ENCODE measurements at regions not wholly inside any gene's neighbourhood (a gene's known extent, or its start where the extent isn't known, plus 50 kb on each side); places are given as distances from the start of the nearest gene placed in this dataset.
A peak's percentile ranks its signal among the peaks of the same experiment; 100 is the strongest.

DNA sequence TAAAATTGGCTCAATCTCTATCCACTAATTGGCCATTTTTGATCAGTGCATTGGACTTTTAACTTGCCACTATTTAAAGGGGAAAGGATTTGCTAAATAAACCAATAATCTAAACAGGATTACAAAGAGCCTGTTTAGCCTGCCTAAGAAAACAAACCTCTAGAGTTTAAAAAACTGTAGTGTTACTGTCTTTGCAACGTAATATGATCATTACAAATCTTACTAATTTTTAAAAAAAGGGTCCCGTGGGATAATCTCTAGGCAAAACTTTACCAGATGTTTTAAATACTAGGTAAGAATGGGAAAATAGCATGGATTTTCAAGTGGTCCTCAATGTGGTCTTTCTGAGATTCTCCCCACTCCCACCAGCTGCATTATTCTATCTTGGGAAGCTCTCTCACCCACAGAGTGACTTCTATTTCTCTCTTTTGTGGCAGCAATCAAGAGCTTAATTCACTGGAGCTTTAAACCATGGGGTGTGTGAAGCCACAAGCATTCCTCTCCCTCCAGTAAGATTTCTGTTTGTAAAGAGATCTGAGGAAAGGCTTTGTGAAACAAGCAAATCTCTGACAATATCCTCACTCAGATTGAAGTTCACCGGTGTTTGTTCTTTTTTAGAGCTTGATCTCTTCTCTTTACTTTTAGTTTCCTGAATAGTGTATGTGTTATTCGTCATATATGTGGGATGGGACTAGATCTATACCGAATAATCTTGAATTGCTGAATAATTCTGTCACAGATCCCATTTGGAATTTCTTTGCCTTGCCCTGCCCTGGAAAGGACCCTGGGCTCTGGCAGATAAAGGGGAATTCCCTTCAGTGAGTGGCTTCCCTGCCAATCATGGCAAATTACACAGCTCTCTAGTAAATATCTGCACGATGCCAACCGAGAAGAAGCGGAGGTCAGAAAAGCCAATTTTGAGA lies 132.2 kb downstream of the TLR5 start:
- Histone ChIP-seq H3K27me3 (no peaks in the 10 kb centered on the region), H3K4me1 (peaks cover 12% of the 10 kb centered on the region), H3K36me3 (no peaks in the 10 kb centered on the region), H3K9me3 (no peaks in the 10 kb centered on the region), H3K4me3 (no peak overlapping the region), H3K27ac (peak overlapping the region; percentile 34)
- WGBS = 36% methylated on average over 8 of the region's 8 CpGs
- TF ChIP-seq EP300 (IDR thresholded peaks at IDR 0.05) (no peak), CTCF (IDR thresholded peaks at IDR 0.05) (no peak), POLR2AphosphoS5 (IDR thresholded peaks at IDR 0.05) (no peak), POLR2A (IDR thresholded peaks at IDR 0.05) (no peak)
- no peak for DNase-seq (ENCODE audit: low spot score in 2 of 2)

GRCh38 chr1:223011505-223011856 lies 131.6 kb downstream of the TLR5 start:
- Histone ChIP-seq H3K4me1 (peaks cover 12% of the 10 kb centered on the region), H3K4me3 (no peak overlapping the region), H3K27me3 (no peaks in the 10 kb centered on the region), H3K27ac (no peak overlapping the region), H3K9me3 (no peaks in the 10 kb centered on the region), H3K36me3 (no peaks in the 10 kb centered on the region)
- no peak for DNase-seq (ENCODE audit: low spot score in 2 of 2)
- 45% methylated on average over 5 of the region's 5 CpGs for WGBS
- TF ChIP-seq POLR2A (IDR thresholded peaks at IDR 0.05) = no peak
- no peak for TF ChIP-seq EP300 (IDR thresholded peaks at IDR 0.05)
- TF ChIP-seq POLR2AphosphoS5 (IDR thresholded peaks at IDR 0.05) = no peak

- no peak for DNase-seq (ENCODE audit: low spot score in 2 of 2)
- 92% methylated on average over 6 of the region's 6 CpGs for WGBS
- peaks cover 12% of the 10 kb centered on the region for H3K4me1 ChIP-seq
- no peaks in the 10 kb centered on the region for H3K36me3 ChIP-seq
- TF ChIP-seq POLR2A (IDR thresholded peaks at IDR 0.05) (no peak), POLR2AphosphoS5 (IDR thresholded peaks at IDR 0.05) (no peak), CTCF (IDR thresholded peaks at IDR 0.05) (no peak), EP300 (IDR thresholded peaks at IDR 0.05) (no peak)
- H3K27ac ChIP-seq = no peak overlapping the region
- no peaks in the 10 kb centered on the region for H3K27me3 ChIP-seq
- H3K9me3 ChIP-seq = no peaks in the 10 kb centered on the region
- no peak overlapping the region for H3K4me3 ChIP-seq
Measured at GRCh38 chr1:223012176-223012788, 130.8 kb downstream of the TLR5 start.

DNA sequence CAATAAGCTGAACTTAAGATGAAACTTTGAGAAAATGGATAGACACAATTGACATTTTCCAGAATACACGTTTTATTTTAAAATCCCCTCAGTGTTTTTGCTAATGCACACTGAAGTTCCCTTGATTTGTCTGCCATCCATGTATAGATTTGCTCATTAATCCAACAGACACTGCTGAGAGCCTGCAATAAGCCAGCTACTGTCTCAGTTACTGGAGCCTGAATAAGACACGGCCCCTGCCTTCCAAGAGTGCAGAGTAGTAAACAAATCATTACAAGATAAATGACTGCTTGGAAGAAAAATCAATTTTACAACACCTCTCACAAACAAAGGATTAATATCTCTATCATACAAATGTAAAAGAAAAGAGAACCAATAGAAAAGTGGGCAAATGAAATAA lies 130.1 kb downstream of the TLR5 start:
- Histone ChIP-seq H3K27me3 (no peaks in the 10 kb centered on the region), H3K4me1 (peaks cover 12% of the 10 kb centered on the region), H3K4me3 (no peak overlapping the region), H3K36me3 (no peaks in the 10 kb centered on the region), H3K27ac (no peak overlapping the region), H3K9me3 (no peaks in the 10 kb centered on the region)
- DNase-seq (ENCODE audit: low spot score in 2 of 2) = no peak
- 82% methylated on average over 2 of the region's 2 CpGs for WGBS
- TF ChIP-seq CTCF (IDR thresholded peaks at IDR 0.05) (no peak), EP300 (IDR thresholded peaks at IDR 0.05) (no peak), POLR2A (IDR thresholded peaks at IDR 0.05) (no peak), POLR2AphosphoS5 (IDR thresholded peaks at IDR 0.05) (no peak)

DNA sequence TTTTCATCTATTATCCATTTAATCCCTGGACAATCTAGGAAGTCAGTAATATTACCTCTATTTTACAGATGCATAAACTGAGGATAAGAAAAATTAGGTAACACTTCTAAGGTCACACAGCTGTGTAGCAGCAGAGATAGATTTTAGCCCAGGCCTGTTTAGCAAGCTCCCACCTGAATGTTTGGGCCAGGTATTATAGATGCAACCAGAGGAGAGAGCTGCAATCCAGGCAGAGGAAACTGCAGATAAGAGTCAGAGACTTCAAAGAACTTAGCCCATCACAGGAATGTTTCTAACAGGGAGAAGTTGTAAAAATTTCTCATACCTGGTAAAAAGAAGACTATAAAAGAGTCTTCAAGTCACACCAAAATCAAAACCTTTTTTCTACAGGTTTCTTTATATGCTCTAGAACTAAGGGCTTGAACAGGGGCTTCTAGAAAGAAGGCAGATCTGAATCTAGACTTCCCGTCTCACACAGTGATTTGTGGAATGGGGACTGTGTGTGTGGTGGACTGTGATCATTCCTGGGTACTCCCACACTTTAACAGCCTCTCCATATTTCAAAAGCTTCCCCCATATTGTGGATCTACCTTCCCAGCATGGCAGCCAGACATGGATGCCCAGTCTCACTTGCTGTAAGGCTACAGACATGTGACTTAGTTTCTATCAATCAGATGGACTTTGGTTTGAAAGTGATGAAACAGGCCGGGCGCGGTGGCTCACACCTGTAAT lies 128.7 kb downstream of the TLR5 start:
- Histone ChIP-seq H3K4me1 (peaks cover 12% of the 10 kb centered on the region), H3K9me3 (no peaks in the 10 kb centered on the region), H3K36me3 (no peaks in the 10 kb centered on the region), H3K4me3 (no peak overlapping the region), H3K27me3 (no peaks in the 10 kb centered on the region), H3K27ac (no peak overlapping the region)
- 99% methylated on average over 4 of the region's 4 CpGs for WGBS
- TF ChIP-seq POLR2A (IDR thresholded peaks at IDR 0.05) = no peak
- no peak for TF ChIP-seq EP300 (IDR thresholded peaks at IDR 0.05)
- no peak for TF ChIP-seq CTCF (IDR thresholded peaks at IDR 0.05)
- no peak for TF ChIP-seq POLR2AphosphoS5 (IDR thresholded peaks at IDR 0.05)
- no peak for DNase-seq (ENCODE audit: low spot score in 2 of 2)

Data from suprapubic skin (tissue), 4 donors.